Stomach (tissue), 8 donors: ENCODE measurements at regions not wholly inside any gene's neighbourhood (a gene's known extent, or its start where the extent isn't known, plus 50 kb on each side); places are given as distances from the start of the nearest gene placed in this dataset.
A peak's percentile ranks its signal among the peaks of the same experiment; 100 is the strongest.

ENCODE experiments used
- DNase-seq, 2 donors: peaks; one replicate each; pipeline versions ENCODE4 v3.0.0 to v3.0.0-alpha.2; 2013 to 2019
- H3K27ac ChIP-seq, 5 donors: fragments of 200-600 bp in 4 of 5; sonication (generic) in 4 of 5; one replicate each; pipeline ENCODE4 v1.5.1; 2013 to 2019; ENCODE audit warnings: mild to moderate bottlenecking in 1 of 5, moderate library complexity in 1 of 5
- H3K27me3 ChIP-seq, 3 donors: fragments of 200-600 bp; sonication (generic); one replicate each; pipeline ENCODE4 v1.5.1; 2017 to 2019; ENCODE audit warnings: mixed run types in 1 of 3
- H3K36me3 ChIP-seq, 4 donors: fragments of 200-600 bp; sonication (generic); 1 replicate in 3 of 4; 2 replicates in 1 of 4; pipeline ENCODE4 v1.5.1; 2016 to 2019
- H3K4me1 ChIP-seq, 4 donors: fragments of 200-600 bp; sonication (generic); one replicate each; pipeline ENCODE4 v1.5.1; 2016 to 2019
- H3K4me3 ChIP-seq, 4 donors: fragments of 200-600 bp; sonication (generic) in 3 of 4; one replicate each; pipeline ENCODE4 v1.5.1; 2016 to 2019; ENCODE audit warnings: mild to moderate bottlenecking in 1 of 4
- H3K9me3 ChIP-seq, 4 donors: fragments of 200-600 bp; sonication (generic); one replicate each; pipeline ENCODE4 v1.5.1; 2016 to 2019
- EP300 ChIP-seq: sonication (generic); formaldehyde crosslinking; IDR thresholded peaks from one replicate; pipeline ENCODE4 v1.6.1; 2017; ENCODE audit warnings: antibody characterized with exemption
- POLR2A ChIP-seq, 4 donors: fragments of 450-650 bp; IDR thresholded peaks; one replicate each; pipeline ENCODE4 v1.6.1; 2016; ENCODE audit warnings: antibody characterized with exemption in 4 of 4, control low read depth in 2 of 4, mild to moderate bottlenecking in 1 of 4, moderate library complexity in 1 of 4
- POLR2AphosphoS5 ChIP-seq, 3 donors: sonication (generic); formaldehyde crosslinking; IDR thresholded peaks; one replicate each; pipeline ENCODE4 v1.6.1; 2016; ENCODE audit warnings: antibody characterized with exemption in 3 of 3
- WGBS, 5 donors: extraction: QIAGEN DNeasy Blood & Tissue Kit in 3 of 5; methylation state at CpG; one replicate each; pipeline versions ENCODE4 v1.1.5 to v1.1.7; 2013 to 2018; 5-methylcytosine and 5-hydroxymethylcytosine counted together
- intact Hi-C: fragments of 100-400 bp; cut with DNase I; formaldehyde crosslinking; loops from one replicate; pipeline ENCODE4 v1.15.1; 2023; ENCODE audit warnings: low total_unique reads
- TF ChIP-seq, protein P1 (sequence below), 7 experiments: fragments of 450-650 bp in 4 of 7; fragments of 200-600 bp in 3 of 7; sonication (generic) in 3 of 7; IDR thresholded peaks; one replicate each; pipeline ENCODE4 v1.5.1; 2016 to 2019; ENCODE audit warnings: antibody characterized with exemption in 7 of 7, control low read depth in 2 of 7, mild to moderate bottlenecking in 1 of 7
- donor health status: healthy with polysubstance abuse.
- donor health status: Bipolar disorder and iron deficiency.
- donor health status: healthy.

DNA sequence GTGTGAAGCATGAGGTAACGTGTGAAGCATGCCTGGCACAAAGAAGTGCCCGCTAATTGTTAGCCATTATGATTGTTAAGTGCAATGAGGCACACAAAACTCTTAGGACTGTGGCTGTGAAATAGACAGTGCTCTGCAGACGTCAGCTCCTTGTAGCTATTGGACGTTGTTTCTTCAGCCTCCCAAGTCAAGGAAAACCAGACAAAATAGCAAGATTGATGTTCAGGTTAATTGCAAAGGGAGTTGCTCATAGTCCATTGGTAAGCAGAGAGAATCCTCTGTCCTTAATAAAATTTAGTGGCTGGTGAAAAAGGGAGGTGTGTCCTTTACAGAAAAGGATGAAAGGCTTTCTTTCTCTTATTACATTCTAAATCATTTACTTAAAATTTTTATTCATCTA is 54.6 kb upstream of the MBP start:
- TF ChIP-seq, protein P1, sequence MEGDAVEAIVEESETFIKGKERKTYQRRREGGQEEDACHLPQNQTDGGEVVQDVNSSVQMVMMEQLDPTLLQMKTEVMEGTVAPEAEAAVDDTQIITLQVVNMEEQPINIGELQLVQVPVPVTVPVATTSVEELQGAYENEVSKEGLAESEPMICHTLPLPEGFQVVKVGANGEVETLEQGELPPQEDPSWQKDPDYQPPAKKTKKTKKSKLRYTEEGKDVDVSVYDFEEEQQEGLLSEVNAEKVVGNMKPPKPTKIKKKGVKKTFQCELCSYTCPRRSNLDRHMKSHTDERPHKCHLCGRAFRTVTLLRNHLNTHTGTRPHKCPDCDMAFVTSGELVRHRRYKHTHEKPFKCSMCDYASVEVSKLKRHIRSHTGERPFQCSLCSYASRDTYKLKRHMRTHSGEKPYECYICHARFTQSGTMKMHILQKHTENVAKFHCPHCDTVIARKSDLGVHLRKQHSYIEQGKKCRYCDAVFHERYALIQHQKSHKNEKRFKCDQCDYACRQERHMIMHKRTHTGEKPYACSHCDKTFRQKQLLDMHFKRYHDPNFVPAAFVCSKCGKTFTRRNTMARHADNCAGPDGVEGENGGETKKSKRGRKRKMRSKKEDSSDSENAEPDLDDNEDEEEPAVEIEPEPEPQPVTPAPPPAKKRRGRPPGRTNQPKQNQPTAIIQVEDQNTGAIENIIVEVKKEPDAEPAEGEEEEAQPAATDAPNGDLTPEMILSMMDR (IDR thresholded peaks at IDR 0.05), result no peak
- TF ChIP-seq EP300, result no peak
- no peak for TF ChIP-seq POLR2AphosphoS5 (IDR thresholded peaks at IDR 0.05)
- Histone ChIP-seq H3K4me3 (no peak overlapping the region), H3K36me3 (no peaks in the 10 kb centered on the region), H3K9me3 (peaks cover 0 to 9% (median 2%) of the 10 kb centered on the region in 4 donors), H3K4me1 (peaks cover 0 to 6% (median 0%) of the 10 kb centered on the region in 4 donors), H3K27me3 (no peaks in the 10 kb centered on the region), H3K27ac (no peak overlapping the region)
- no peak for DNase-seq
- 68 to 84% (median 83%) methylated on average over 4 of the region's 4 CpGs for WGBS, 5 donors
- intact Hi-C loops, result no loop called here

DNA sequence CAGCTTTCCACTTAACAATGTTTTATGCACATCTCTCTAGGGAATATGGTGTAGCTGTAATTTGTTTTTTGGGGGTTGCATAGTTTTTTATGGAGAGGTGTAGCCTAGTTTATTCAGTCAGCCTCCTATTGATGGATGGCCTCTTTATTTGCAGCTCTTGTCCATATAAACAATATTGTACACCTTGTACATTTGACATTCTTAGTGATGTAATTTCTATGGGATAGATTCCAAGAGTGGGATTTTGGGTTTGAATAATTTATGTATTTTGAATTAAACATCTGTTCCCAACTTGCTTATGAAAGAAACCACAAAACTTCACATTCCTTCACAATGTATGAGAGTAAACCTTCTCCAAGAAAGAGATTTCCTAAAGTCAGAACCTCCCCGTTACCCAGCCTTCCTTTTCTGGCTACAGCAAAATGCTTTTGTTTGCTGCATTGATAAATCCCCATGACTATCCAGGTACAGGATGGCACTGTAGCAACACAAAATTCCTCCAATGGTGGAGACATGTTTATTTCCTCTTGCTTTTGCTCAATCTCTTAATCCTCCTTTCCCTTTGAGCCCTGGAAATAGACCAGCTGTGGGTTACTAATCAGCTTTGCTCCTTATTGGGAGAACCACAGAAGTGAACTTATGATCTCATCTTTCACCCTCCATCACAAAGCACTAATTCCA is 58.4 kb upstream of the GALR1 start:
- whole genome bisulfite sequencing, 5 donors, result 55 to 84% (median 74%) methylated on average over 1 of the region's 1 CpG
- no peaks in the 10 kb centered on the region for H3K27me3 ChIP-seq
- peak overlapping the region in 2 of 5 donors; percentile 6 to 9 for H3K27ac ChIP-seq
- no peak for DNase-seq
- no peak overlapping the region for H3K4me3 ChIP-seq
- intact Hi-C loops, result no loop called here
- peaks cover 0 to 6% (median 0%) of the 10 kb centered on the region in 4 donors for H3K4me1 ChIP-seq
- H3K9me3 ChIP-seq, result peaks cover 0 to 7% (median 2%) of the 10 kb centered on the region in 4 donors
- no peak for TF ChIP-seq EP300
- TF ChIP-seq POLR2AphosphoS5 (IDR thresholded peaks at IDR 0.05), result peak in 1 of 3 donors; percentile 46
- no peaks in the 10 kb centered on the region for H3K36me3 ChIP-seq

DNA sequence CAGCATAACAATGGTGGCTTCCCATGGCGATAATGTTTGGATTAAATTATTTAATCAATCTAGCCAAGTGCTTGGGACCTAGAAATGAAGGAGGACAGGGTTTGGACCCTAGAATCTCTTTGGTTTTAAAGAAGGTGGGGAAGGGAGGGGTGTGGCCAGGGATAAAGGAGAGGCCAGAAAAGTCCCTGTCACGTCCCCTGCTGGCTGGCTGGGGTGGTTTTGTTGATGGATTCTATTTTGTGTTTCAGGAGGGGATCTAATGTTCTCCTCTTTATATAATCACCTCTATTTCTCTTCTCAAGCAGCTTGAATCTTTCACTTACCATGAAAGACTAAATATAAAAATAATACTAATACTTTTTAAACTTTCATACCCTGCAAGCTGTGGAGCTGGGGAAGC is 52.6 kb upstream of the GALR1 start:
- intact Hi-C loops, result no loop called here
- no peak for DNase-seq
- H3K4me1 ChIP-seq, result peaks cover 0 to under 1% (median 0%) of the 10 kb centered on the region in 4 donors
- H3K27me3 ChIP-seq, result no peaks in the 10 kb centered on the region
- peaks cover 0 to 5% (median 0%) of the 10 kb centered on the region in 4 donors for H3K9me3 ChIP-seq
- H3K36me3 ChIP-seq, result no peaks in the 10 kb centered on the region
- no peak overlapping the region for H3K4me3 ChIP-seq
- TF ChIP-seq POLR2A (IDR thresholded peaks at IDR 0.05) (no peak), POLR2AphosphoS5 (IDR thresholded peaks at IDR 0.05) (no peak), EP300 (no peak)
- TF ChIP-seq, protein P1 (IDR thresholded peaks at IDR 0.05), result no peak
- 67 to 95% (median 74%) methylated on average over 2 of the region's 2 CpGs for WGBS, 5 donors
- H3K27ac ChIP-seq, result no peak overlapping the region

GRCh38 chr18:77198663-77199062 is 51.0 kb upstream of the GALR1 start:
- intact Hi-C loops, result no loop called here
- H3K27me3 ChIP-seq, result no peaks in the 10 kb centered on the region
- H3K4me3 ChIP-seq, result no peak overlapping the region
- no peaks in the 10 kb centered on the region for H3K36me3 ChIP-seq
- 88 to 91% (median 89%) methylated on average over 16 of the region's 16 CpGs for WGBS, 5 donors
- H3K4me1 ChIP-seq, result no peaks in the 10 kb centered on the region
- H3K9me3 ChIP-seq, result peaks cover 0 to 5% (median 0%) of the 10 kb centered on the region in 4 donors
- TF ChIP-seq EP300 (no peak), POLR2A (IDR thresholded peaks at IDR 0.05) (no peak), POLR2AphosphoS5 (IDR thresholded peaks at IDR 0.05) (no peak)
- TF ChIP-seq, protein P1 (IDR thresholded peaks at IDR 0.05), result no peak
- H3K27ac ChIP-seq, result no peak overlapping the region
- no peak for DNase-seq

DNA sequence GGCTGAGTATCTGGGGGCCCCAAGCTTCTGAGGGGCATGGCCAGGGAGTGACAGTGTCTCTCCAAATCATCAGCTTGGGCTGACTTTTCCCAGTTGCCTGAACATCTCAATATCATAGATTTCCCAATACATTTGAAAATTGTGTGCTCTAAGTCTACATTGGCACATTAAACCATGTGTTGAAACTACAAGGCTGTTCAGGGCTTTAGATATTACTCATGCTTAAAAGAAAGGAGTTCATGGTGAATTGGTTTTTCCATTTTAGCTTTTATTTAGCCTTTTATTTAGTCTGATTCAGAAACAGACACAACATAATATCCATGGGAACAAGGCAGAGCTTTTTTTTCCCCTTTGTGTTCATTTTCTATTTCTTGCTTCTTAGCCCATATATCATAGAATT is 49.9 kb upstream of the GALR1 start:
- no peaks in the 10 kb centered on the region for H3K4me1 ChIP-seq
- intact Hi-C loops, result no loop called here
- H3K27ac ChIP-seq, result no peak overlapping the region
- H3K36me3 ChIP-seq, result no peaks in the 10 kb centered on the region
- TF ChIP-seq POLR2A (IDR thresholded peaks at IDR 0.05) (no peak), POLR2AphosphoS5 (IDR thresholded peaks at IDR 0.05) (no peak), EP300 (no peak)
- TF ChIP-seq, protein P1 (IDR thresholded peaks at IDR 0.05), result no peak
- H3K27me3 ChIP-seq, result no peaks in the 10 kb centered on the region
- no peak overlapping the region for H3K4me3 ChIP-seq
- no peak for DNase-seq
- peaks cover 0 to 5% (median 0%) of the 10 kb centered on the region in 4 donors for H3K9me3 ChIP-seq
